Stimulated activated CD8-positive, alpha-beta memory T cell treated with anti-CD3 and anti-CD28 coated beads, Interleukin-15, amount 100 ng/mL, for 4 hours (primary cell): ENCODE measurements at regions not wholly inside any gene's neighbourhood (a gene's known extent, or its start where the extent isn't known, plus 50 kb on each side); places are given as distances from the start of the nearest gene placed in this dataset.

Experiments used
- DNase-seq, 2 donors: peaks; one replicate each; pipeline ENCODE4 v3.0.0-alpha.2; 2020; ENCODE audit warnings: low read depth in 2 of 2

GRCh38 chr19:31500946-31501345 is 151.7 kb upstream of the TSHZ3 start:
- DNase-seq = no peak

DNA sequence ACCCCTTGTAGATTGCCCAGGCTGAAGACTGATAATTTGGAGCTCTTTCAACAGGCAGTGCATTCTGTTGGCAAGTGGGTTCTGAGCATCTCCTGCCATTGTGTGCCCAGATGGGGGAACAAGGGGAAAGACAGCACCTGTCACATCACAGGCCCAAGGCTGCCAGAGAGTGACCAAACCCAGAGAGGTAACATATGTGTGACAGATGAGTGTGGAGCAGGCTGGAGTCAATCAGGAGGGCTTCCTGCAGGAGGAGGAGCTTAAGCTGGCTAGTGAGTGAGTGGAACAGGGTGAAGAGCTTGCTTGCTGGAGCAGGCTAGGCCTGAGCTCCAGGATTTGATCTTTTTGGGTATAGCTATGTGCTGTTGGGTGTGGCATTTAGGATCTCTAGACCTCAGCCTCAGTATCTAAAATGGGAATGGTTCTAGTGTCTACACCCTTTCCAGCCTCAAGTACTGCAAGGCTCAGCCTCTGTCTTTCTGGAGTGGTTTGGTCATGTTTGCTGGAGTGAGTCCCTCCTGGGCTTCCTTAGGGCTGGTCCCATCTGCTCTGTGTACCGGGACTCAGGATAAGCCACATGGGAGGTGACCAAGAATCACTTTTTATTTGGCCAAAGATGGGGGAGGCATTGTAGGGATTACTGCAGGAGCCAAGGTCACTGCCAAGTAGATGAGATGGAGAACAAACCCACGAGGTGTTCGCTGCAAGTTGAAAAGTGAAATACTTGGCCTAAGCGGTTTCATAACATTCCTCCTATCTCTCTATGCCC is 152.4 kb upstream of the TSHZ3 start:
- DNase-seq = no peak

DNA sequence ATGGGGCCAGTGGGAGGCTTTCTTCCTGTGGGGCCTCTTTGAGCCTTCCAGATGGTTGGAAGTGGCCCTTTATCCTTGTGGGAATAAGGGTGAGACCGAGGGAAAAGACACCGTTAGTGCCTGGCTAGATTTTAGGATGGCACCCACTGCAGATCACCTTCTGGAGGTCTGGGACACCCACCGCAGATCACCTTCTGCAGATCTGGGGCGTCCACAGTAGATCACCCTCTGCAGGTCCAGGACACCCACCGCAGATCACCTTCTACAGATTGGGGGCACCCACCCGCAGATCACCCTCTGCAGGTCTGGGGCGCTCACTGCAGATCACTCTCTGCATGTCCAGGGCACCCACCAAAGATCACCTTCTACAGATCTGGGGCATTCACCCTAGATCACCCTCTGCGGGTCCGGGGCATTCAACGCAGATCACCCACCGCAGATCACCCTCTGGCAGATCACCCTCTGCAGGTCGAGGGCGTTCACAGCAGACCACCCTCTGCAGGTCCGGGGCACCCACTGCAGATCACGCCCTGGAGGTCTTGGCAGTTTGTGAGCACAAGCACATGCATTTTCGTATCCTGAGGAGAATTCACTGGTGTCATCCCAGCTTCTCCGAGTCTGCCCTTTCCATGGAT is 153.4 kb upstream of the TSHZ3 start:
- no peak for DNase-seq

- DNase-seq = no peak
These were observed 154.0 kb upstream of the TSHZ3 start for GRCh38 chr19:31503211-31503610.

DNA sequence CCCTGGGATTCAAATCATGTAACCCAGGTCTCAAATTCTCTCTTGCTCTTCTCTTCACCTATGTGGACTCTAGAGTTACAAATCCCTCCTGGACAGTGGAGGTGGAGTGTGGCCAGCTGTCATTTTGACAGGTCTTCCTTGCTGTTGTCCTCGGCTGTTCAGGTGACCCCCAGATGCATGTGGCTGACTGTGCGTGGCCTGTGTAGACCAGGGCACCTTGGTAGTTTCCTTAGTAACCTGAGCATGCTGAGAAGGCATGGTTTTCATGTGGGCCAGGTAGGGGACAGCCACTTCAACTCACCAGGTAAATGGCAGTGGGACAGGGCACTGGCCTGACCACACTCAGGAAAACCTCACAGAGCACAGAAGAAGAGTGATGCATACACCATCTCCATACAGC is 155.0 kb upstream of the TSHZ3 start:
- no peak for DNase-seq

GRCh38 chr19:31505596-31505910 is 156.3 kb upstream of the TSHZ3 start:
- DNase-seq = no peak

- no peak for DNase-seq
These were observed 156.9 kb upstream of the TSHZ3 start for GRCh38 chr19:31506102-31506501.

DNA sequence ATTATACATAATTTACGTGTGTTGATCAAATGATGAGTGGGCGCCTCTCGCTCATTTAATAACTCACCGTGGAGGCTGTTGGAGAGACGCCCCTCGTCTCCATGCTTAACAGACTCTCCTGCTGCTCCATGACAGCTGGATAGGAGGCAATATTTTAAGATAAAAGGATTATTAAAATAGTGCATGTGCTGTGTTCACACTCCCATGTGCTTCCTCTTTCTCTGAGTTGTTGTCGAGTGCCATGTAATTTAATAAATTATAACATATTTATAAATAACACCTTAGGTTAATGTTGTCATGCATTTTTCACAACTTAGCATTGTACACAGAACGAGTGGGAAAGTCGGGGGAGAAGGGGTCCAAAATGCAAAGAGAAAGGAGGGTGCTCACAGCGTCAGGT is 161.4 kb upstream of the TSHZ3 start:
- no peak for DNase-seq

DNA sequence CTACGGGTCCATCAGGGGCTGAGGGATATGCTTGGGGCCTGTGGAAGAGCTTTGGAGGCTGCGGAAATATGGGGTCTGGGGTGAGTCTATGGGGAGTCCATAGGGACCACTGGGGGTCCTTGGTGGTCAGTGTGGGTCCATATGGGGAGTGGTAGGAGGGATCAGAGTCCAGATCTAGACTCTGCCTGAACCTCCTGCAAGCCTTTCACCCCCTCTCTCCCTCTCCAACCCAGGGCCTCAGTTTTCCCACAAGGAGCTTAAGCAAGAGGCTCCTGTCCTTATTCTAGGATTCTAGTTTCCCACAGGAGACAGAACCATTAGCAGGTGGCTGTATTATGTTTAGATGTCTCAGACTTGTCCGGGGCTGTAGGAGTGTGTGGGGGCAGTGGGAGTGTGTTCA is 161.9 kb upstream of the TSHZ3 start:
- DNase-seq = no peak

DNA sequence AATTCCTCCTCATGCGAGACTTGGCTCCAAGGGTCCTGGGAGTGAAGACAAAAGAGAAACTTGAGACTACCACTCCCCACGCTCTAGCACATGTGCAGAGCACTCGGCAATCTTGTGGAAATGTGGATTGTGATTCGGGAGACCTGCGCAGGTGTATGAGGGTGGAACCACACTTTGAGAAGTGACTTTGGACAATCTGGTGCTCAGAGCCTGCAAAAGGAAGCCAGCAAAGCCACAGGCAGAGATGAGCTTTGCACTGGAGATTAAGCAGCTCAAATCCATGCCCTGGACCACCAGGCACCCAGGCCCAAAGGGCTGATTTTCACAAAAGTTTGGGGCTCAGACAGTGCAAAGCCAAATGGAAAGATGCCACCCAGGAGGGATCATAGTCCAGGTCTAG is 162.5 kb upstream of the TSHZ3 start:
- DNase-seq = no peak

- no peak for DNase-seq
These were observed 163.1 kb upstream of the TSHZ3 start for GRCh38 chr19:31512181-31512970.

DNA sequence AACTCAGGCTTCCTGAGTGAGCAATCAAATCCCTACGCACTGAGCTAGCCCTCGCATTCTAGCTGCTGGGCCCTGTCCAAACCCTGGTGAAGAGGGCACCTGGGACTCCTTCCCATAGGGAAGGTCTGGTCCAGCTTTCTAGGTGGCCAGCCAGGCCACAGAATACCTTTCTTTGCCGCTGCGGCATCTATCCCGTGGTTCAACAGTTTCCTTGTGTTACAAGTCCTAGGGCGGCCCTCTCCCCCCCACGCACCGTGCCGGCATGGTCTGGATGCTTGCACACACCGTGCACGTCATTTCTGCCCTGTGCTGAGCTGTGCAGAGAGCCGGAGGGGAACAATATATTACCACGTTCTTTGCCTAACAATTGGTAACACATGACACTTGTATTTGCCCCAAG is 164.6 kb upstream of the TSHZ3 start:
- no peak for DNase-seq

DNA sequence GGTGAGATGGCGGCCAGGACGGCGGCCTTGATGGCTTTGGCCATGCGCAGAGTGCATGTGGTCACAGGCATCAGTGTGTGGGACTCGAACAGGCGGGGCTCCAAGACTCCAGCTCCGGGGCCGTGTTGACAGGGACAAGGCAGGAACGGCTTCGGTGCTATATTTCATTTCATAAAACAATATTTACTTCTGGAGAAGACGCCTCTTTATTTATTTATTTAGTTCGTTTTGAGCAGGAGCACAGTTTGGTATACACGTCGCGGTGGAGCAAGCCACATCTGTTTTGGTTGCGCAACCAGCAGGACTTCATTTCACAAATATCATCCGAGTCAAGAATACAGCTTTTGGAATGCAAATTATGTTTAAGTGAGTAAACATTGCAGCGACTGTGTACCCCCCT is 166.7 kb upstream of the TSHZ3 start:
- DNase-seq = no peak

DNA sequence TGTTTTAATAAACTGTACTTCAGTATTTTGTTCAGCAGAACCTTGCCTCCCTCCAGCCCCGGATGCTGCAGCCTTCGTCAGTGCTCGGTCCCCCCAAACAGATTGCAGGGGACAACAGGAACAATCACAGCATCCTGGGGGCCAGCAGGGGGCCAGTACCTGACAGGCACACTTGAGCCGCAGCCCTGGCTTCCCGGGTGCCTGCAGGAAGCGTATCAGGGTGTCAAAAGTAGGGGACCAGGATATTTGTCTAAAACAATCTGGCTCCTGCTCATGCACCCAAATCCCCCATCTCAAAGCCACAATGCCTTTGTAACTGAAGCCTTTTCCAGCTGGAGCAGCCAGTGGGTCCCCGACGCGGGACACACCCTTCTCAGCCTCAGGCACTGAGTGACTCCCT is 167.5 kb upstream of the TSHZ3 start:
- no peak for DNase-seq

GRCh38 chr19:31517224-31518180 is 168.3 kb upstream of the TSHZ3 start:
- DNase-seq = no peak

DNA sequence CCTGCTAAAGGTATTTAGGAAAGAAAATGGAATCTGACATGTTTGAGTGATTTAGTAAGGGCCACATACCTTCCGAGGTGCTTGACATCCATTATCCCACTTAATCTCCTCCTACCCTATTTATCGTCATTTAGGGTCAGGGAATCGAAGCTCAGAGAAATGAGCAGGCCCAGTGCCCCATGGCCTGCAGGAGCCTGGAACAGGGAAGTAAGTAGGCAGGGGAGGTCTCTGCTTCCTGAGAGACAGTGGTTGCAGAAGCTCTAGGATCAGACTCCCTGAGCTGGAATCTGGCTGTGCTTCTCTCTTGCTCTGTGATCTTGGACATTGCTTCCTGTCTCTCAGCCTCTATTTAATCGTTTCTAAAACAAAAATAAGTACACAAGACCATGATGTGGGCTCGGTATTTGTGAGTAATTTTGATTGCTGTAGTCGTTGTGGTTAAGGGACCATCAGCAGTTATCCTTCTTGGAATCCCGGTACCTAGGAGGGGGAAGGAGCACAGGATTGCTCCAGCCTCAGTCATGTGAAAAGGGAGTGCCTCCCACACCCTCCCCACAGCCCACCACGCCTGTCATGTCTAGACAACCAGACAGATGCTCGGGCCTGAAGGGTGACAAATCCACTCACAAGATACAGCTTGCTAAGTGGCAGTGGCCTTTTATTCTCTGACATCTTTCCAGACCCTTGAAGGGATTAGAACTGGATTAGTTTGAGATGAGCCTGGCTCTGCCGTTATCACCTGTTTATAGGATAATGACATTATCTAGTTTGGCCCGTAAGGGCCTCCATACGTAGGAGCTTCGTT is 169.2 kb upstream of the TSHZ3 start:
- DNase-seq = no peak

DNA sequence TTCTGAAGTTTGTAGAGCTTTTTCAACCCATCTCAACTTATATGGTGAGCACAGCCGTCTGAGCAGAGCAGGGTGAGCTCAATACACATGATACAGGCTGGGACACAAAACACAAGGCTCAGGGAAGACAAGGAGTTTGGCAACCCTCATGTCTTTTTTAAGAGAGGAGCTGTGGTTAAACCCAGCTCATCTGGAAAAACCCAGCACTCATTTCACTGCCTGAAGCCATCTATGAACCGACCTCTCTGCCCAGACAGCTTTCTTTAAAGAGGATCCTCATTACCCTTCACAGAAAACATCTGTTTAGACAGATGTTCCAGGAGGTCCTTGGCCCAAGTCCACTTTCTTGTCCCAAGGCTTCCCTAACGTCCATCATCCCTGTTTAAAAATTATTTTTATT is 170.0 kb upstream of the TSHZ3 start:
- no peak for DNase-seq

DNA sequence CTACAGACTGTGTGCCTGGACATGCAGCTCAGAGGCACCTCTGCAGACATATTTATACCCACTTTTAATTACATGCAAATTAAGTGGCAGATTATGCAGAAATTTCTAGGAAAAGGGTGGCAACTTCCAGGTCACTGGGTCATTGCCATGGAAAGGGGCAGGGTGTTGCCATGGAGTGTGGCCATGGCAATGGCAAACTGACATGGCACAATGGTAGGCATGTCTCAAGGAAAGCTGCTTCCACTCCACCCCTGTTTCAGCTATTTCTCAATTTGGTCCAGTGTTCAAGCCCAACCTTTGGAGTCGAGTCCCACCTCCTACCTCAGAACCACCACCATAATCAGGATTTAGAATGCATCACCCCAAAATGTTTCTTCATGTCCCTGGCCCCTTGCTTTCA is 170.7 kb upstream of the TSHZ3 start:
- no peak for DNase-seq

GRCh38 chr19:31520633-31521032 is 171.4 kb upstream of the TSHZ3 start:
- DNase-seq = no peak

DNA sequence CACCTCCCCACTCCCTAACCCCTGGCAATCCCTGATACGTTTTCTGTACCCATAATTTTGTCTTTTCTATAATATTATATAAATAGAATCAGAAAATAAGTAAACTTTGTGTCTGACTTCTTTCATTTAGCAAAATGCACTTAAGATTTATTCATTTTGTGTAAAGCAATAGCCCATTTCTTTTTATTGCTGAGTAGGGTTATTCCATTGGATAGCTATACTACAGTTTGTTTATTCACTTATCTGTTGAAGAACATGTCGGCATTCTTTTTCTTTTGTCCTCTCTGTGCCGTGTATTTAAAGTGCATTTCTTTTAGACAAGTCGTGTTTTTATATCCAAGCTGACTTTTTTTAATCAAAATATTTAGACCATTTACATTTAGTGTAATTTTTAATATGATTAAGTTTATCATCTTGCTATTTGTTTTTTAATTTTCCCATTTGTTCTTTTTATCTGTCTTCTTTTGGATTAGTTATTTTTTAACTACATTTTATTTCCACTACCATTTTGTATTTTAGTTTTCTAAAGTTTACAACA is 176.4 kb upstream of the TSHZ3 start:
- DNase-seq = no peak

DNA sequence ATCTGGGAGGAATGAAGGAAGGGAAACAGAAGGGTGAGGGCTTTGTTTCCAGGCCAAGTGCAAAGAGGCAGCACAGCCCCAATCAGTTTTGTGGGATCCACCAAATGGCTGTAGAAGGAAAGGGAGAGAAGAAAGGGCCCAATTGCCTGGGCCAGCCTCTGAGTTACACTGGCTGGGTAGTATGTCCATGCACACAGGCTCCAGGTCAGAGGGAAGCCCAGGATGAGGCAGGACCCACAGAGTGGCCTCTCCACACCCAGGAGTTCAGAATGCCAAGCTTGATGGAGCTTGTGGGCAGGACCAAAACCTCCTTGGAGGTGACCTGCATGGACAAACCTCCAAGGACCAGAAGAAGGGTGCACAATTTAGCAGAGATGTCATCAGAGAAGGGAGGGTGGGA is 178.2 kb upstream of the TSHZ3 start:
- DNase-seq = no peak
